ENCODE measurements at regions not wholly inside any gene's neighbourhood (a gene's known extent, or its start where the extent isn't known, plus 50 kb on each side); places are given as distances from the start of the nearest gene placed in this dataset.

- DNase-seq, result no peak
Observed at GRCh38 chr20:59437601-59438031, 137.2 kb downstream of the EDN3 start.

GRCh38 chr20:59438201-59438600, 137.8 kb downstream of the EDN3 start:
- DNase-seq, result no peak

GRCh38 chr20:59439243-59439642, 138.8 kb downstream of the EDN3 start:
- DNase-seq, result no peak

DNA sequence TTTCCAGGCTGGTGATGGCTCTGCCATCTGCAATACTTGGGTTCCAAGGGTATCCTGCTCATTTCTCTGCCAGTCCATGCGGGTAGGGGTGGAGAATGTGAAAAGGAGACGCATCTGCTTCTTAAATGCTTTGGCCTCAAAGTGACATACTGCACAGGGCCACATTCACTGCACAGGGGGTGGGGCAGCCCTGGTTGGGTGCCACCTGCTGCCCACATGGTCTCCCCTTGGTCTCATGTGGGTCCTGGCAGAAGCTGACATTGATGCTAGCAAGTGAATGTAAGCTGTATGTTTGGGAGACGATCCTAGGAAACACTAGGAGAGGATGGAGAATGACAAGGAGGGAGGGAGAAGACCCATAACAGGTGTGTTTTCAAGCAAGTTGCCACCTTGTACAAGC, 140.9 kb downstream of the EDN3 start:
- DNase-seq, result no peak

- DNase-seq, result no peak
Observed at GRCh38 chr20:59441860-59442810, 141.7 kb downstream of the EDN3 start.

DNA sequence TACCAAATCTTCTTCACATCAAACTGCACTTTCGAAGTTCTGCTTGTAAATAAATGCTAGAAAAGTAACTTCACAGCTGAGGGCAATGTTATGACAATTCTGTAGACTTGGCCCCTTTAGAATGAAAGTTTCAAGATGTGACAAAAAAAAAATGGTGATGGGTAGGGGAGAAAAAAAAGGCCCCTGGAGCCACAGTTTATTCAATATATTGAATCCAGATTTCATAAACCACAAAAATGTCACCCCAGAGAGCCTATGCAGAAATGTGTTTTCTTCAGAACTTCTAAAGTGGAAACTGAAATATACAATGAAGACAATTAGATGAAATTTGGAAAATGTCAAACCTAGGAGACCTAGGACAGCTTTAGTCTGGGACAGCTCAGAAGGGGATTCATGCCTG, 143.1 kb downstream of the EDN3 start:
- DNase-seq, result no peak

GRCh38 chr20:59446376-59446775, 146.0 kb downstream of the EDN3 start:
- DNase-seq, result no peak

DNA sequence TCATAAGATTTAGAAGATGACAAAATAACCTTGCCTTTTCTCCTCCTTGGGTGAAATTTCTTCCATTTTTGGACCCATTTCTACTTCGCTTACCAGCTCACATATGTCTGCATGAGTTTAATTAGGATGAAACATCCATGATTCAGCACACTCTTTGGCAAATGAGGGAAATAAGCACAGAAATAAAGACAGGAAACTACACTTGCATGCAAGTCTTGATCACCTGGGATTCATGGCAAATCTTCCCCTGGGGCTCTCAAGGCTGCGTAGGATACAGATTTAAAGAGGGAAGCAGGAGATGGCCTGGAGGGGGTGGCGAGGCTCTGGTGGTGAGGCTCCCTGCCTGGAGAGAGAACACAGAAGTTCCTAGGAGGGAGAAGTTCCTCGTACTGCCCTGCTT, 147.8 kb downstream of the EDN3 start:
- DNase-seq, result no peak

GRCh38 chr20:59448851-59449444, 148.5 kb downstream of the EDN3 start:
- DNase-seq, result no peak

DNA sequence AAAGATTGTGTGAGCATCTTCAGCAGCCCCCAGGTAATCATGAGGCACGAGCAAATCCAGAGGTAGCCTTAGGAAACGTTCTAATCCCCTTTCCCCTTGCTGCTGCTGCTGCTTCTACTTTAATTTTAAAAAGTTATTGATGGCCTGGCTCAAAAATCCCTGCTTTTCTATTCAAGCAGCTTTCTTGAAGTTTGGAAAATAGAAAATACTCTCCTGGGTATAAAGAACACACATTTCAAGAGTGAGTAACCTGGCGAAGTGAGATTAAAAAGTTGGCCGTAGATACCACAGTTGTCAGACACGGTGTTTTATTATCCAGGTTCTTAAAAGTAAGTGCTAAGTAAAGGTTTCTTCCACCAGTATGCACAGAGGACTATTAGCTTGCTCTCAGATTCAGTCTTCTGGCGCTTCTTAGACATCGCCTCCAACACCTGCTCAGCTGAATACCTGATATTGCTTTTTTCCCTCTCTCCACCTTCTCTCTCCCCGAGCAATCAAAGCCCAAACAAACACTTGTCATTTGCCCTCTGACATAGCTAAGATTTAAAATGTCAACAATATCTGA, 150.7 kb downstream of the EDN3 start:
- DNase-seq, result no peak

DNA sequence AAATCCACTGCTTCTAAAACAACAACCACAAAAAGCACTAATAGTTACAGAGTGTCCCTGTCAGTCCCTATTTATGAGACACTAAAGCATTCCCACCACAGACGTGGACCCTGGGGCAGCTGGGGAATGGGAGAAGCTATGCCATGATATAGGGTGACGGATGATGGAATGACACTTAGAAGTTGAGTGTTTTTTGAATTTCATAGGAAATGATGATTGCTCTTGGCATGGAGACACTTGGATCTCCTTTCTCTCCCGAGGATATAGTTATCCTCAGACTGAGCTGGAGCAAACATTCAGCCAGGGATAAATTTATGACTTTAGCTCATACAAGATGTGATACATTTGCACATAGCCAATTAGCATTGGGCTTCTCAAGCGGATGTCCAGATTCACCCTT, 151.2 kb downstream of the EDN3 start:
- DNase-seq, result peak; percentile 63

- no peak for DNase-seq
Observed at GRCh38 chr20:59452856-59453255, 151.5 kb upstream of the PHACTR3 start.

DNA sequence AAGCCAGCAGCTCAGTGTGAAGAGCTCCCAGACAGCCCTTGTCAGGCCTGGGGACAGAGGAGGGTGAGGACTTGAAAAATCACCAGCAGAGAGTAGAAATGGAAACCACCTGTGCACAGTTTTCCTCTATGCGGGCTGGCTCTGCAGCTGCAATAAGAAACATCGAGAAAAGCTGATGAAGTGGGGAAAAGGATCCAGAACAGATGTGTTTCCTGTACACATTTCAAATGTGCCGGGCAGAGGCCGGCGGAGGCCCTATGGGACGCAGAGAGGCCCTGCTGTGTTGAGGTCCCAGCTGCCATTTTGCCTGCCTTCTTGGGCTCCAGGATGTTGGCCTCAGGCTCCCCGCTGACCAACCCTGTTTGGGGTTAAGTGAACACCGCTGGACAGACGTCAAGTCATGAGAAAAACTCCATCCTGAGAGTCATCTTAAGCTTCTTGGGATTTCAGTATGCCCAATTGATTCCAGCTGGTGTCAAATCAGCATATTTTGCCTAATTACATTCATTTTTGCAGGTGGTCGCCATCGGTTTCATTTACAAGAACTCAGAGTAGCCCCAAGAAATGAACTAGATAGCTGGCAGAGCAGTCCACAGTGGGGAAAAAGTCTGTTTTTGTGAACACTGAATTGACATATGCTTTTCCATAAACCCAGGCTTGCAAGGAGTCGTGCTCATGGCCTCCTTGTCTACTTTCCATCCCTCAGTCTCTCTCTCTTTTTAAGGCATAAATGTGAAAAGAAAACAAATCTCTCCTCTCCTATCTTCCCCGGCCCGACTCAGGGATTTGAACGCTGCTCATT, 150.4 kb upstream of the PHACTR3 start:
- DNase-seq, result peak; percentile 78

- peak; percentile 75 for DNase-seq
Observed at GRCh38 chr20:59455402-59456341, 148.7 kb upstream of the PHACTR3 start.

DNA sequence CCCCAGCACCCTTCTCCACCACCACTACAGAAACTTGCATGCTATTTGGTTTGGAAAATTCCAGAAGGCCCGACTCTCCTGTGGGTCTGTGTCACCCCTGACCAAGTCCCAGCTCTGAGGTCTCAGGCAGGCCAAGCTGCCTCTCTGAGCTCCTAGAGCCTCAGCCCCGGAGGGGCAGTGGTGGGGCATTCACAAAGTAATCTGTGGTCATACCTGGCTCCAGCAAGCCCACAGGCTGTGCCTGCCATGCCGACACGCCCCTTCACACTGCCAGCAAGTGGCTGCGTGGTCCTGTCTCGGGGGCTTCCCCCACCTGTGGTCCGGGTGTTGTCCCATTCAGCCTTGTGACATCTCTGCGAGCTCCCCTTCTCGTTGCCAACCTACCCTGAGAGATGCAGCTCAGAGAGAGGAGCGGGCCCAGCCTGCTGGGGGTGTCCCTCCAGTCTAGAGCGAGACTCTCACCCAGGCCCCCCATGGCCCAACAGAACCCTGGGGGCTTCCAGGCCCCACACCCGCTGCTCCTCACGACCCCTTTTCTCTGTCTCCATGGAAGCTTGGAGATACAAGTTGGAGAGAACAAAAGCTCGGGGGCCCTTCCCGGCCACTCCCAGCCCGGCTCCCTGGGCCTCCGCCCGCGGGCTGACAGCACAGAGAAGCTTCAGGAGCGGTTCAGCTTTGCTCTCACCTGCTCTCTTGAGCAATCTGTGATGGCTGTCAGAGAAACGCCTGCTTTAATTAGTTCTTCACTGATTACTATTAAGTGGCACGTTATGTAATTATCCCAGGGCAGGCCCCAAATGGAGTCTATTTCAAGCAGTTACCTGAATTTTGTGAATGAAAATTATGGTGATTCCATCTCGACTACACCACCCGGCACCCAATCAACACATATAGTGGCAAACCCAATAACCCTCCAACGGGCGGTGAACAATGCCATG, 147.7 kb upstream of the PHACTR3 start:
- no peak for DNase-seq

- no peak for DNase-seq
Observed at GRCh38 chr20:59458645-59459044, 145.7 kb upstream of the PHACTR3 start.

- no peak for DNase-seq
Observed at GRCh38 chr20:59459586-59459985, 144.8 kb upstream of the PHACTR3 start.

DNA sequence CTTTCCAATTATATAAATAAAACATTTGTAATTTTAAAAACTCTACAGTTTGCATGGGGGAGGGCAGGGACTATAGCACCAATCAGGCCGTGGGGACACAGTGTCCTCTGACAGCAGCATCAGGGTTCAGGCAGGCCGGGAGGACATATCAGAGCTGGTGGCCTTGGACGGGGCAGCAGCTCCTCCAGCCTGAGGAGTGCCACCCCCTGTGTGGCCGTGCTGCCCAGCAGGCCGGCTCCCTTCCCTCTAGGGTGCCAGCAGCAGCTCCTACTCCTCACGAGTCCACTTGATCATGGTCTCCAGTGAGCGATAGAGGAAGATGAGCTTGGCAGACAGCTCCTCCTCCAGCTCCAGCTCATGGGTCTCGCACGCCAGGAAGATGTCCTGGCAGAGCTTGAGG, 144.0 kb upstream of the PHACTR3 start:
- DNase-seq, result no peak

- no peak for DNase-seq
Observed at GRCh38 chr20:59461526-59461925, 142.8 kb upstream of the PHACTR3 start.

GRCh38 chr20:59462249-59462648, 142.1 kb upstream of the PHACTR3 start:
- DNase-seq, result no peak

DNA sequence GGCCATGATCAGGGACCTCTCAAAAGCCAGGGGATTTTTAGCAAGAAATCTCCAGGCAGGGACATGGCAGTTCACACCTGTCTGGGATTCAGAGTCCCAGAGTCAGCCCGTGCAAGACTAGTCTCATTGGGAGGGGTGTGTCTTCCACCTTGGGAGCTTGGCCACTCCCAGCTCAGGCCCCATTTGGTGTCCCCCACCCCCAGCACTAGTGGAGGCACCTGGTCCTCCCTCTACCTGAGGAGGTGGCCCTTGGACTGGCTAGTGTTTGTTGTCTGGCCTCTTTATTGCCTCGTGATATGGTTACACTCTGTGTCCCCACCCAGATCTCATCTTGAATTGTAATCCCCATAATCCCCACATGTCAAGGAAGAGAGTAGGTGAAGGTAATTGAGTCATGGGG, 140.8 kb upstream of the PHACTR3 start:
- no peak for DNase-seq

Data from hindlimb muscle (tissue), 1 donor.